Lower leg skin (tissue), 3 donors: ENCODE measurements at regions not wholly inside any gene's neighbourhood (a gene's known extent, or its start where the extent isn't known, plus 50 kb on each side); places are given as distances from the start of the nearest gene placed in this dataset.

ENCODE experiments used
- CTCF ChIP-seq, 3 donors: fragments of 450-650 bp; IDR thresholded peaks; one replicate each; pipeline ENCODE4 v1.5.1; 2016; ENCODE audit warnings: antibody characterized with exemption in 3 of 3, mild to moderate bottlenecking in 3 of 3, moderate library complexity in 2 of 3
- POLR2A ChIP-seq, 2 donors: fragments of 450-650 bp; IDR thresholded peaks; one replicate each; pipeline ENCODE4 v1.6.1; 2016 to 2017; ENCODE audit warnings: antibody characterized with exemption in 2 of 2, mild to moderate bottlenecking in 1 of 2, moderate library complexity in 1 of 2

GRCh38 chr2:7846607-7847006, 835.2 kb upstream of the ID2 start:
- TF ChIP-seq CTCF (IDR thresholded peaks at IDR 0.05) (no peak), POLR2A (IDR thresholded peaks at IDR 0.05) (no peak)
